Amniotic epithelial cell (primary cell): ENCODE measurements at regions not wholly inside any gene's neighbourhood (a gene's known extent, or its start where the extent isn't known, plus 50 kb on each side); places are given as distances from the start of the nearest gene placed in this dataset.

ENCODE experiments used
- DNase-seq: peaks from one replicate; pipeline ENCODE4 v3.0.0-alpha.2; 2010; ENCODE audit warnings: low read depth

- no peak for DNase-seq
Observed at GRCh38 chr6:23910420-23910819, 215.6 kb upstream of the NRSN1 start.

- DNase-seq: no peak
Observed at GRCh38 chr6:23927935-23928334, 198.1 kb upstream of the NRSN1 start.

GRCh38 chr6:23929201-23929600 lies 196.8 kb upstream of the NRSN1 start:
- DNase-seq: no peak

GRCh38 chr6:23940466-23940865 lies 185.5 kb upstream of the NRSN1 start:
- no peak for DNase-seq

GRCh38 chr6:23951691-23952090 lies 174.3 kb upstream of the NRSN1 start:
- DNase-seq: no peak

- no peak for DNase-seq
Observed at GRCh38 chr6:23952245-23952644, 173.8 kb upstream of the NRSN1 start.

GRCh38 chr6:23953976-23954375 lies 172.0 kb upstream of the NRSN1 start:
- DNase-seq: no peak

GRCh38 chr6:23957017-23957416 lies 169.0 kb upstream of the NRSN1 start:
- no peak for DNase-seq

- no peak for DNase-seq
Observed at GRCh38 chr6:23964865-23965264, 161.2 kb upstream of the NRSN1 start.

GRCh38 chr6:23969344-23969743 lies 156.7 kb upstream of the NRSN1 start:
- no peak for DNase-seq

GRCh38 chr6:23977706-23978105 lies 148.3 kb upstream of the NRSN1 start:
- DNase-seq: no peak

- no peak for DNase-seq
Observed at GRCh38 chr6:23980965-23981364, 145.1 kb upstream of the NRSN1 start.

- no peak for DNase-seq
Observed at GRCh38 chr6:23981923-23982322, 144.1 kb upstream of the NRSN1 start.

GRCh38 chr6:23983735-23984134 lies 142.3 kb upstream of the NRSN1 start:
- DNase-seq: no peak

GRCh38 chr6:23985015-23985414 lies 141.0 kb upstream of the NRSN1 start:
- DNase-seq: no peak

- no peak for DNase-seq
Observed at GRCh38 chr6:23989885-23990533, 136.0 kb upstream of the NRSN1 start.

- DNase-seq: no peak
Observed at GRCh38 chr6:23994013-23994412, 132.0 kb upstream of the NRSN1 start.

- DNase-seq: no peak
Observed at GRCh38 chr6:24004062-24004461, 122.0 kb upstream of the NRSN1 start.

GRCh38 chr6:24004659-24005058 lies 121.4 kb upstream of the NRSN1 start:
- DNase-seq: no peak

GRCh38 chr6:24006254-24006653 lies 119.8 kb upstream of the NRSN1 start:
- DNase-seq: no peak

GRCh38 chr6:24009319-24009718 lies 116.7 kb upstream of the NRSN1 start:
- no peak for DNase-seq

- DNase-seq: no peak
Observed at GRCh38 chr6:24010133-24010532, 115.9 kb upstream of the NRSN1 start.

GRCh38 chr6:24016286-24016685 lies 109.7 kb upstream of the NRSN1 start:
- DNase-seq: no peak

- no peak for DNase-seq
Observed at GRCh38 chr6:24016857-24017256, 109.2 kb upstream of the NRSN1 start.

GRCh38 chr6:24019393-24019792 lies 106.6 kb upstream of the NRSN1 start:
- DNase-seq: no peak
